Mesothelial cell of epicardium (in vitro differentiated cells): ENCODE measurements at regions not wholly inside any gene's neighbourhood (a gene's known extent, or its start where the extent isn't known, plus 50 kb on each side); places are given as distances from the start of the nearest gene placed in this dataset.

Experiments used
- DNase-seq, 2 experiments: peaks; one replicate each; pipeline ENCODE4 v3.0.0; 2021; ENCODE audit warnings: low spot score in 2 of 2; ENCODE audit not compliant: unreplicated experiment in 2 of 2
- H3K27ac Mint-ChIP-seq: 2 replicates; pipeline ENCODE4 v1.8.0; 2021; ENCODE audit warnings: mixed read lengths
- H3K27me3 Mint-ChIP-seq: 2 replicates; pipeline ENCODE4 v1.8.0; 2021; ENCODE audit warnings: low read depth, mixed read lengths
- H3K36me3 Mint-ChIP-seq: 2 replicates; pipeline ENCODE4 v1.8.0; 2021; ENCODE audit warnings: mixed read lengths
- H3K4me1 Mint-ChIP-seq: 2 replicates; pipeline ENCODE4 v1.8.0; 2021; ENCODE audit warnings: mixed read lengths
- H3K4me3 Mint-ChIP-seq: 2 replicates; pipeline ENCODE4 v1.8.0; 2021; ENCODE audit warnings: mild to moderate bottlenecking, moderate library complexity, mixed read lengths
- H3K9me3 Mint-ChIP-seq: 2 replicates; pipeline ENCODE4 v1.8.0; 2021; ENCODE audit warnings: mixed read lengths
- CTCF ChIP-seq: fragments of 200-600 bp; sonication (generic); IDR thresholded peaks from one replicate; pipeline ENCODE4 v1.5.0; 2021; ENCODE audit warnings: antibody characterized with exemption; ENCODE audit not compliant: unreplicated experiment

GRCh38 chr17:10984220-10984619 is 146.3 kb upstream of the PIRT start:
- Mint-ChIP-seq H3K27ac (no peak overlapping the region), H3K9me3 (peaks cover 30% of the 10 kb centered on the region), H3K4me3 (no peak overlapping the region), H3K4me1 (no peaks in the 10 kb centered on the region), H3K36me3 (no peaks in the 10 kb centered on the region), H3K27me3 (peaks cover 7% of the 10 kb centered on the region)
- no peak for TF ChIP-seq CTCF
- DNase-seq: no peak

- Mint-ChIP-seq H3K4me3 (no peak overlapping the region), H3K9me3 (no peaks in the 10 kb centered on the region), H3K36me3 (no peaks in the 10 kb centered on the region), H3K27ac (no peak overlapping the region), H3K4me1 (no peaks in the 10 kb centered on the region), H3K27me3 (peaks cover 12% of the 10 kb centered on the region)
- DNase-seq: no peak
- no peak for TF ChIP-seq CTCF
Observed at GRCh38 chr17:10976401-10976800, 138.5 kb upstream of the PIRT start.

- no peaks in the 10 kb centered on the region for H3K27me3 Mint-ChIP-seq
- H3K9me3 Mint-ChIP-seq: peaks cover 3% of the 10 kb centered on the region
- no peaks in the 10 kb centered on the region for H3K4me1 Mint-ChIP-seq
- no peak for DNase-seq
- no peak overlapping the region for H3K27ac Mint-ChIP-seq
- TF ChIP-seq CTCF: no peak
- H3K4me3 Mint-ChIP-seq: no peak overlapping the region
- no peaks in the 10 kb centered on the region for H3K36me3 Mint-ChIP-seq
Observed at GRCh38 chr17:10968007-10968406, 130.1 kb upstream of the PIRT start.

GRCh38 chr17:10956821-10957220 is 118.9 kb upstream of the PIRT start:
- no peak overlapping the region for H3K4me3 Mint-ChIP-seq
- no peak for DNase-seq
- peaks cover 2% of the 10 kb centered on the region for H3K27me3 Mint-ChIP-seq
- H3K4me1 Mint-ChIP-seq: no peaks in the 10 kb centered on the region
- no peak overlapping the region for H3K27ac Mint-ChIP-seq
- H3K9me3 Mint-ChIP-seq: peaks cover 15% of the 10 kb centered on the region
- no peak for TF ChIP-seq CTCF
- H3K36me3 Mint-ChIP-seq: no peaks in the 10 kb centered on the region

GRCh38 chr17:10944819-10945218 is 106.9 kb upstream of the PIRT start:
- no peak overlapping the region for H3K4me3 Mint-ChIP-seq
- DNase-seq: no peak
- no peaks in the 10 kb centered on the region for H3K4me1 Mint-ChIP-seq
- no peak overlapping the region for H3K27ac Mint-ChIP-seq
- no peak for TF ChIP-seq CTCF
- no peaks in the 10 kb centered on the region for H3K36me3 Mint-ChIP-seq
- H3K27me3 Mint-ChIP-seq: peaks cover 29% of the 10 kb centered on the region
- H3K9me3 Mint-ChIP-seq: peaks cover 4% of the 10 kb centered on the region

GRCh38 chr17:10936931-10937330 is 99.0 kb upstream of the PIRT start:
- peaks cover 3% of the 10 kb centered on the region for H3K9me3 Mint-ChIP-seq

More at GRCh38 chr17:10936931-10937330, 99.0 kb upstream of the PIRT start:
- H3K27me3 Mint-ChIP-seq: peaks cover 13% of the 10 kb centered on the region
- DNase-seq: no peak
- TF ChIP-seq CTCF: no peak
- H3K27ac Mint-ChIP-seq: no peak overlapping the region
- no peaks in the 10 kb centered on the region for H3K36me3 Mint-ChIP-seq
- H3K4me3 Mint-ChIP-seq: no peak overlapping the region
- H3K4me1 Mint-ChIP-seq: no peaks in the 10 kb centered on the region
